Ascending aorta (tissue), 2 donors: ENCODE measurements at regions not wholly inside any gene's neighbourhood (a gene's known extent, or its start where the extent isn't known, plus 50 kb on each side); places are given as distances from the start of the nearest gene placed in this dataset.
"Not testable (repeated sequence)": the region's sequence is repeated elsewhere in the genome, so short reads cannot be mapped to it uniquely, and the experiment has no call there.

Experiments
- DNase-seq, 2 donors: peaks; one replicate each; pipeline ENCODE4 v3.0.0-alpha.2; 2019; ENCODE audit warnings: low spot score in 2 of 2
- H3K27ac ChIP-seq, 2 donors: fragments of 200-600 bp; sonication (generic); one replicate each; pipeline ENCODE4 v1.5.1; 2016 to 2017; ENCODE audit warnings: mild to moderate bottlenecking in 1 of 2
- H3K27me3 ChIP-seq: fragments of 200-600 bp; sonication (generic); one replicate; pipeline ENCODE4 v1.5.1; 2017
- H3K36me3 ChIP-seq, 2 donors: fragments of 200-600 bp; sonication (generic); one replicate each; pipeline ENCODE4 v1.5.1; 2016
- H3K4me1 ChIP-seq, 2 donors: fragments of 200-600 bp; sonication (generic); one replicate each; pipeline ENCODE4 v1.5.1; 2016 to 2017; ENCODE audit warnings: mild to moderate bottlenecking in 1 of 2
- H3K4me3 ChIP-seq, 2 donors: fragments of 200-600 bp; sonication (generic); one replicate each; pipeline ENCODE4 v1.5.1; 2016 to 2017; ENCODE audit warnings: mild to moderate bottlenecking in 1 of 2
- H3K9me3 ChIP-seq, 2 donors: fragments of 200-600 bp; sonication (generic); one replicate each; pipeline ENCODE4 v1.5.1; 2016
- intact Hi-C: fragments of 100-400 bp; cut with DNase I; formaldehyde crosslinking; loops from one replicate; pipeline ENCODE4 v1.15.1; 2023
- TF ChIP-seq, protein P1 (sequence below), 3 experiments: fragments of 200-600 bp in 2 of 3; fragments of 450-650 bp in 1 of 3; sonication (generic) in 2 of 3; IDR thresholded peaks; one replicate each; pipeline ENCODE4 v1.5.1; 2016 to 2019; ENCODE audit warnings: antibody characterized with exemption in 3 of 3, mild to moderate bottlenecking in 1 of 3, moderate library complexity in 1 of 3

DNA sequence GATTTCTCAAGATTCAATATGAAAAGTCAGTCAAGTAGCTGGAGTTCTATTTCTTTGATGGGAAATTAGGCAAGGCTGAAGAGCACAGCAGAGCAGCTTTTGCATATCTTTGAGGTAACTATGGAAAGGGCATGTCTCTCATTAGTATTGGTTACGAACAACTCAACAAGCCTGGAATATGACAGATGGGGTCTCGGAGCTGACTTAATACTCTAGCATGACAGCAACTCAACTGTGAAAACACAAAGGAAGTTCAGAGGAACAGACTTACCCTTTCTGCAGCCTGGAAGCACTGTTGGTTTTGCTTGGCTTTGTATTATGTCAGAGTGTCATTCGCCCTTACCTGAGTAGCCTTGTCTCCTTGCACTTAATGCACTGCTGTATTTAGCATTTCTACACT lies 79.9 kb upstream of the AADAT start:
- TF ChIP-seq, protein P1, sequence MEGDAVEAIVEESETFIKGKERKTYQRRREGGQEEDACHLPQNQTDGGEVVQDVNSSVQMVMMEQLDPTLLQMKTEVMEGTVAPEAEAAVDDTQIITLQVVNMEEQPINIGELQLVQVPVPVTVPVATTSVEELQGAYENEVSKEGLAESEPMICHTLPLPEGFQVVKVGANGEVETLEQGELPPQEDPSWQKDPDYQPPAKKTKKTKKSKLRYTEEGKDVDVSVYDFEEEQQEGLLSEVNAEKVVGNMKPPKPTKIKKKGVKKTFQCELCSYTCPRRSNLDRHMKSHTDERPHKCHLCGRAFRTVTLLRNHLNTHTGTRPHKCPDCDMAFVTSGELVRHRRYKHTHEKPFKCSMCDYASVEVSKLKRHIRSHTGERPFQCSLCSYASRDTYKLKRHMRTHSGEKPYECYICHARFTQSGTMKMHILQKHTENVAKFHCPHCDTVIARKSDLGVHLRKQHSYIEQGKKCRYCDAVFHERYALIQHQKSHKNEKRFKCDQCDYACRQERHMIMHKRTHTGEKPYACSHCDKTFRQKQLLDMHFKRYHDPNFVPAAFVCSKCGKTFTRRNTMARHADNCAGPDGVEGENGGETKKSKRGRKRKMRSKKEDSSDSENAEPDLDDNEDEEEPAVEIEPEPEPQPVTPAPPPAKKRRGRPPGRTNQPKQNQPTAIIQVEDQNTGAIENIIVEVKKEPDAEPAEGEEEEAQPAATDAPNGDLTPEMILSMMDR (IDR thresholded peaks at IDR 0.05) = no peak

DNA sequence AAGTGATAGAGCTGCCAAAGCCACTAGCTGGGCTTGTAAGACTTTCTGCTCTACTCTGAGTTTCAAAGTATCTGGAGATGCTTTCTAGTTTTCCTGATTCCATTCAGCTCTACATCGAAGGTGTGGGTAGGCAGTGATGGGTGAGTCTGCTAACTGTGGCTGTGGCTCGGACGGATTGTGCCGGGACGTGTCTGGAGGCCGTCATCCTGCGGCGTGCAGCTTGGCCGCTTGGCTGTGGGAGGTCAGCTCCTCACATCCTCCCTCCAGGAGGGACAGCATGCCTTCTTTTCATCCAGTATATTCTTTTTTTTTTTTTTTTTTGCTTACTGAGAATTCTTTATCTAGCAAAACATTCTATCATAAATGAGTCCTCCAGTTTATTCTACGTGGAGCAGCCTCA lies 77.9 kb upstream of the AADAT start:
- no peak for DNase-seq
- TF ChIP-seq, protein P1 (IDR thresholded peaks at IDR 0.05) = no peak

More for the DNA sequence above, 79.9 kb upstream of the AADAT start:
- H3K9me3 ChIP-seq = no peaks in the 10 kb centered on the region
- DNase-seq = no peak
- H3K4me3 ChIP-seq = no peak overlapping the region
- intact Hi-C loops = no loop called here
- H3K4me1 ChIP-seq = no peaks in the 10 kb centered on the region
- H3K36me3 ChIP-seq = no peaks in the 10 kb centered on the region
- H3K27ac ChIP-seq = no peak overlapping the region
- H3K27me3 ChIP-seq = no peaks in the 10 kb centered on the region

DNA sequence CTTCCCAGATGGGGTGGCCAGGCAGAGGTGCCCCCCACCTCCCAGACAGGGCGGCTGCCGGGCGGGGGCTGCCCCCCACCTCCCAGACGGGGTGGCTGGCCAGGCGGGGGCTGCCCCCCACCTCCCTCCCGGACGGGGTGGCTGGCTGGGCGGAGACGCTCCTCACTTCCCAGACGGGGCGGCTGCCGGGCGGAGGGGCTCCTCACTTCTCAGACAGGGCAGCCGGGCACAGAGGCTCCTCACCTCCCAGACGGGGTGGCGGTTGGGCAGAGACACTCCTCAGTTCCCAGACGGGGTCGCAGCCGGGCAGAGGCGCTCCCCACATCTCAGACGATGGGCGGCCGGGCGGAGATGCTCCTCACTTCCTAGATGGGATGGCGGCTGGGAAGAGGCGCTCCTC lies 76.4 kb upstream of the AADAT start:
- intact Hi-C loops, H3K4me1 ChIP-seq, DNase-seq: not testable (repeated sequence)

More for the DNA sequence above, 77.9 kb upstream of the AADAT start:
- no peaks in the 10 kb centered on the region for H3K4me1 ChIP-seq
- no peaks in the 10 kb centered on the region for H3K9me3 ChIP-seq
- no peak overlapping the region for H3K4me3 ChIP-seq
- intact Hi-C loops = no loop called here
- no peaks in the 10 kb centered on the region for H3K36me3 ChIP-seq
- H3K27ac ChIP-seq = no peak overlapping the region
- no peaks in the 10 kb centered on the region for H3K27me3 ChIP-seq

DNA sequence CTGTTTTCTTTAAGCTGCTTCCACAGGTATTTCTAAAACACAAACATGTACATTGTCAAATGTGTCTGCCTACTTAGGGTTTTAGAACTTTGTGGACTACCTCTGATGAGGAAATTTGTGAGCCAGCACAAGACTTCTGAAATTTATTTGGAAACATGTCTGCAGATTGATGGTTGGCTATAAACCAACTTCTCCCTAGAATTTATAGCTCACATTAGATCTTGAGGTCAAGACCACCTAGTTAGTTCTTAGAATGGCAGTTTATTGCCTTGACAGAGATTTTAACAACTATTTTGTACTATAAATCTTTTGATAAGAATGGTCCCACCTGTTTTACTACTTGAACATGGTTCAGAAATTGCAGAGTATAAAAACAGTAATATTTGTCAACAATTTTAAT lies 72.7 kb upstream of the AADAT start:
- Histone ChIP-seq H3K9me3 (no peaks in the 10 kb centered on the region), H3K4me1 (no peaks in the 10 kb centered on the region), H3K36me3 (no peaks in the 10 kb centered on the region), H3K27me3 (no peaks in the 10 kb centered on the region), H3K4me3 (no peak overlapping the region), H3K27ac (no peak overlapping the region)
- no peak for DNase-seq
- intact Hi-C loops = no loop called here
- TF ChIP-seq, protein P1 (IDR thresholded peaks at IDR 0.05) = no peak

More for the DNA sequence above, 76.4 kb upstream of the AADAT start:
- H3K9me3 ChIP-seq, H3K36me3 ChIP-seq, H3K27ac ChIP-seq, H3K4me3 ChIP-seq, H3K27me3 ChIP-seq: not testable (repeated sequence)

DNA sequence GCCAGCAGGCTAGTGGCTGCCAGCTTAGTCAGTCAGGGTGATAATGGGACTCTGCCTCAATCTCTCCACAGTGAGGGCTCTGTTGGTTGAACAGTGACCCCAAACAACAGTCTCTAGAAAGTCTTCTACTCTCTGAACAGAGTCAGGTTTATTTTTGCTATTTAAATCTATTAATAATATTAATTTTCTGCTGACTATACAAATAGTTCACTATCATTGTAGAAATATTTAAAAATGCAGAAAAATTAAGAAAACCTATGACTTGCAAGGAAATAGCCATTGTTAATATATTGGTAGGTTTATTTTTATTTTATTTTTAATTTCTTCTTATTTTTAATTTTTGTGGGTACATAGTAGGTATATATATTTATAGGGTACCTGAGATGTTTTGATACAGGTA lies 67.9 kb upstream of the AADAT start:
- intact Hi-C loops = no loop called here
- Histone ChIP-seq H3K27me3 (no peaks in the 10 kb centered on the region), H3K27ac (no peak overlapping the region), H3K4me3 (no peak overlapping the region), H3K36me3 (no peaks in the 10 kb centered on the region), H3K9me3 (no peaks in the 10 kb centered on the region), H3K4me1 (no peaks in the 10 kb centered on the region)
- TF ChIP-seq, protein P1 (IDR thresholded peaks at IDR 0.05) = no peak
- no peak for DNase-seq

DNA sequence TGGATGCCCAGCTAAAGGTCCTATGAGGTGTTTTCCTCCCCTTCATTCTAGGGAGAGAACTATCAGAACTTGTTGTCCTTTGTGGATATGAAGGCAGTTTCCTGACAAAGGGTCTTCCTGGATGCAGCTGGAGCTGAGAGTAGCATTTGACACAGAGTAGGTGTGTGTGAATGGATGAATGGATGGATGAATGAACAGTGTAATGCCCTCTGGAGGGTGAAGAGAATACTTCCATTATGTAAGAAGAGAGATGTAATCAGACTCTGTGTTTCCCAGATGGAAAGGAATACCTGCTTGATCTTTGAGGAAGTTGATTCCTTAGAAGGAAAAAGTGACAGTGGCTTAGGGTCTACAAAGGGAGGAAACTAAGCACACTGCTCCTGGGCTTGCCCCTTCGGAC lies 55.4 kb upstream of the AADAT start:
- peaks cover 0 to 3% of the 10 kb centered on the region in 2 donors for H3K9me3 ChIP-seq
- TF ChIP-seq, protein P1 (IDR thresholded peaks at IDR 0.05) = no peak
- DNase-seq = no peak
- H3K4me3 ChIP-seq = no peak overlapping the region
- intact Hi-C loops = no loop called here
- H3K4me1 ChIP-seq = no peaks in the 10 kb centered on the region
- H3K27me3 ChIP-seq = no peaks in the 10 kb centered on the region
- H3K27ac ChIP-seq = no peak overlapping the region
- no peaks in the 10 kb centered on the region for H3K36me3 ChIP-seq
